ENCODE measurements at regions not wholly inside any gene's neighbourhood (a gene's known extent, or its start where the extent isn't known, plus 50 kb on each side); places are given as distances from the start of the nearest gene placed in this dataset.

DNA sequence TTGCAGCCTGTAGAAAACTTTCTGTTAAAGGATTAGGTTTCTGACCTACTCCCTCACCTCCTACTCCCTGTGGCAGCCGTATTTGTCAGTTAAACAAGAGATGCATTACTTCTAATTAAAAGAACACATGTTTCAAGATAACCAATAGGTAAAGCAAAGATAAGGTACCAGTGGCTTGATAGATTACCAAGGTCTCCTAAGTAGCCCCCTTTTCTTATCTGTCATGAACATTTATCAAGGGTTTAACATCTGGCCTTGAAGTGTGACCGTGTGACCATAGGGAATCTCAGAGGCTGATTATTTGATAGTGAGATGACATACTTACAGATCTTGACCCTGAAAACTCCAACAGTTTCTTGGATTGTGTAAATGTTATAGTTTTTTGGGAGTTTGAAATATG is 764.0 kb upstream of the EDIL3 start:
- no peak for DNase-seq (ENCODE audit: low spot score)
- in situ Hi-C loops (cut with MboI; ENCODE audit: low pct_unique_long_range_greater_than_20kb, low sequenced_read_pairs, unreplicated experiment): no loop called here
- TF ChIP-seq, protein P1, sequence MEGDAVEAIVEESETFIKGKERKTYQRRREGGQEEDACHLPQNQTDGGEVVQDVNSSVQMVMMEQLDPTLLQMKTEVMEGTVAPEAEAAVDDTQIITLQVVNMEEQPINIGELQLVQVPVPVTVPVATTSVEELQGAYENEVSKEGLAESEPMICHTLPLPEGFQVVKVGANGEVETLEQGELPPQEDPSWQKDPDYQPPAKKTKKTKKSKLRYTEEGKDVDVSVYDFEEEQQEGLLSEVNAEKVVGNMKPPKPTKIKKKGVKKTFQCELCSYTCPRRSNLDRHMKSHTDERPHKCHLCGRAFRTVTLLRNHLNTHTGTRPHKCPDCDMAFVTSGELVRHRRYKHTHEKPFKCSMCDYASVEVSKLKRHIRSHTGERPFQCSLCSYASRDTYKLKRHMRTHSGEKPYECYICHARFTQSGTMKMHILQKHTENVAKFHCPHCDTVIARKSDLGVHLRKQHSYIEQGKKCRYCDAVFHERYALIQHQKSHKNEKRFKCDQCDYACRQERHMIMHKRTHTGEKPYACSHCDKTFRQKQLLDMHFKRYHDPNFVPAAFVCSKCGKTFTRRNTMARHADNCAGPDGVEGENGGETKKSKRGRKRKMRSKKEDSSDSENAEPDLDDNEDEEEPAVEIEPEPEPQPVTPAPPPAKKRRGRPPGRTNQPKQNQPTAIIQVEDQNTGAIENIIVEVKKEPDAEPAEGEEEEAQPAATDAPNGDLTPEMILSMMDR (IDR thresholded peaks at IDR 0.05; ENCODE audit: extremely low read depth, insufficient read depth, missing control alignments): no peak

DNA sequence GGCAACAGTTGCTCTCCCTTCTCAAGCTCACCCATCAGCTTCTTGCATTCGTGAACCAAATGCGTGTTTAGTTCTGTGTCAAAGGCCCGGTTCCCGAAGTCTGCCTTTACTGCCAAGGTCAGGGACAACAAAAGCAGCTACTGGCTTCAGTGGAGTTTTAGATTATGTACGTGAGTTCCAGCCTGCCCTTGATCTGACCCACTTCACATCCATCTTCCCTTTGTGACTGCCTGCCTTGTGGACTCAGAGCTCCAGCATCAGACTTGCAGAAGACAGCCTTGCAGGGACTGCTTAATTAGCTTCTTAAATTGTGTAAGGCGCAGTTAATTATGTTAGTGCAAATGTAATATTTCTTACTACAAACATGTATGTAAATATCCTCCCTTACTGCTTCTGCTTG is 774.7 kb upstream of the EDIL3 start:
- in situ Hi-C loops (cut with MboI; ENCODE audit: low pct_unique_long_range_greater_than_20kb, low sequenced_read_pairs, unreplicated experiment): no loop called here
- TF ChIP-seq, protein P1 (IDR thresholded peaks at IDR 0.05; ENCODE audit: extremely low read depth, insufficient read depth, missing control alignments): no peak
- DNase-seq (ENCODE audit: low spot score): no peak

DNA sequence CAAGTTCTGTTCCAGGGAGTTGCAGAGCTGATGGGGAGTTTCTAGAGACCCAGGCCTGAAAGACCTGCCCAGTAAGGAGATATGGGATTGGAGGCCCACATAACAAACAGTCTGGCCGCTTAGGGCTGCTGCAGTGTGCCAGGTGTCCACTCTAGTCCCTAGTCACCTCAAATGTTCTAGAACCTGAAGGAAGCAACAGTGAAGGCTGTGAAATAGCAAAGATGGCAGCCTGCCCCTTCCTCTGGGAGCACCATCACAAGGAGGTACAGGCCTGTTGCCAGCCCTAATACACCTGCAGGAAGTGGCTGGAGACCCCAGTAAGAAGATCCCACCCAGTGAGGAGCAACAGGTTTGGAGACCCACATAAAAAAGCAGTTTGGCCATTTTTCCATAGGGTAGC is 783.8 kb upstream of the EDIL3 start:
- in situ Hi-C loops (cut with MboI; ENCODE audit: low pct_unique_long_range_greater_than_20kb, low sequenced_read_pairs, unreplicated experiment): no loop called here
- no peak for DNase-seq (ENCODE audit: low spot score)
- TF ChIP-seq, protein P1 (IDR thresholded peaks at IDR 0.05; ENCODE audit: extremely low read depth, insufficient read depth, missing control alignments): no peak

DNA sequence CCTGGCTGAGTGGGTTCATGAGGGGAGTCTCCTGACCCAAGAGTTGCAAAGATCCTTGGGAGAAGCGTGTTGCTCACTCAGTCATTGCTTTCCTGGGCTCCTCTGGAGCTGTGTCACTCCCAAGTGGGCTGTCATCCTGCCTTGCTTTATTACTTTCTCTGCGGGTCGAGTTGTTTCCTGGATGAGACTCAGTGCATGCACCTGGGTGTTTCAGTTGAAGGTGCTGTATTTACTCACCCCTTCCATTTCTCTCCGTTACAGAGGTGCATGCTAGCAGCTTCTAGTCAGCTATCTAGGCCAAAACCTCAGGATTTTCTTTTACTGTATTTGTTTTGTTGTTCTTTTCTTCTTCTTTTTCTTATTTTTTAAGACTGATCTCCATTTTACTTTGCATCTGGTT is 785.5 kb upstream of the EDIL3 start:
- no peak for DNase-seq (ENCODE audit: low spot score)
- in situ Hi-C loops (cut with MboI; ENCODE audit: low pct_unique_long_range_greater_than_20kb, low sequenced_read_pairs, unreplicated experiment): no loop called here
- TF ChIP-seq, protein P1 (IDR thresholded peaks at IDR 0.05; ENCODE audit: extremely low read depth, insufficient read depth, missing control alignments): no peak

DNA sequence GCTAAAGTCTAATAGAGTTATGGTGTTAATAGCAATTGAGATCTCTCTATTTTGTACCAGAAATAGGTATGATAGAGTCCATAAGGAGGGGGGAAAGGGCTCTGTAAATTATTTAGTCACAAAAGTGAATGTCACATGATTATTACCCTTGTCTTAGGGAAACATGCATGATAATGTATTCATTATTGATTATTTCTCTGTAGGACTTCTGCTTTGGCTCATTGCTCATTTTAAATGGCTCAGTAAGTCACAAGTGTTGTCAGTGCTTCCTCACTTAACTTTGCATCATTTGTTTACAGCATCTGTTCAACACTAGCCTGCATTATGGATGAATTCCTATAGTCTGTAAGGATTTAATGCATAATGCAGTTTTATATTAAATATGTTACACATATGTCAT is 788.8 kb upstream of the EDIL3 start:
- in situ Hi-C loops (cut with MboI; ENCODE audit: low pct_unique_long_range_greater_than_20kb, low sequenced_read_pairs, unreplicated experiment): no loop called here
- no peak for DNase-seq (ENCODE audit: low spot score)
- TF ChIP-seq, protein P1 (IDR thresholded peaks at IDR 0.05; ENCODE audit: extremely low read depth, insufficient read depth, missing control alignments): no peak

DNA sequence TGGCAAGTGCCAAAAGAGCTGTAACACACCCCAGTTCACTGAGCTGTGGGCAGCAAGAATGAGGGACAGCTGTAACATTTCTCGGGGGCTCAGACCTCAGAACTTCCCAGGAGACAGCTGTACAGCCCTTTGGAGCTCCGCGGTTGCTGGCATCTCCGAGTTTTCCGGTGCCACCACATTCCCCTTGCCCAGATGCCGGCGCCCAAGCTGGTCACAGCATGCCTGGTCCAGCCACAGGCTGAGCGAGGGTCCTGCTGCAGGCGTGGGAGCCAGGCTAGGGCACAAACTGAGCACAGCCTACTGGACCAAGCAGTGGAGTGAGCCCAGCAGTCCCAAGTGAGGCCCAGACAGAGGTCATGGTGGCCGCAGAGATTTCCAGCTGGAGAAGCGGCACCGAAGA is 797.7 kb upstream of the EDIL3 start:
- TF ChIP-seq, protein P1 (IDR thresholded peaks at IDR 0.05; ENCODE audit: extremely low read depth, insufficient read depth, missing control alignments): no peak
- DNase-seq (ENCODE audit: low spot score): no peak
- in situ Hi-C loops (cut with MboI; ENCODE audit: low pct_unique_long_range_greater_than_20kb, low sequenced_read_pairs, unreplicated experiment): no loop called here

DNA sequence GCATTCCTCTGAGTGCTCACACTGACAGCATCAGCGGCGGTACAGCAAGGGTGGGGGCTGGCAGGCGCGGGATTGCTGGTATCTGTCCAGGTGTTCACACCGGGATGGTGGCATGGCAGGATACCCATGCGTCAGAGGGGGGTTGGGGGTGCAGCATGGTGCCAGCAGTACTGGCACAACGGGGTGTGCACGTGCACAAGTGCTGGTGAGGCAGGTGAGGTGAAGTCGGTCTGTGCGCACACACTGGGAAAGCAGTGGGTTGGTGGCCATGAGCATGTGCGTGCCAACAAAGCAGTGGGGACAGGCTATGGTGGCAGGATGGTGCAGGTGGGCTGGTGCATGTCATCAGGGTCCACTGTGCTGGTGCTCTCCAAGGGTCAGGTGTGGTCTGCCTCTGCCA is 819.6 kb upstream of the EDIL3 start:
- in situ Hi-C loops (cut with MboI; ENCODE audit: low pct_unique_long_range_greater_than_20kb, low sequenced_read_pairs, unreplicated experiment): no loop called here
- no peak for DNase-seq (ENCODE audit: low spot score)
- TF ChIP-seq, protein P1 (IDR thresholded peaks at IDR 0.05; ENCODE audit: extremely low read depth, insufficient read depth, missing control alignments): no peak
